Cardiac muscle cell (in vitro differentiated cells and primary cell): ENCODE measurements at regions not wholly inside any gene's neighbourhood (a gene's known extent, or its start where the extent isn't known, plus 50 kb on each side); places are given as distances from the start of the nearest gene placed in this dataset.
A peak's percentile ranks its signal among the peaks of the same experiment; 100 is the strongest.

ENCODE experiments used
- DNase-seq, 2 donors: peaks; one replicate each; pipeline versions ENCODE4 v3.0.0 to v3.0.0-alpha.2; 2010 to 2017; ENCODE audit warnings: low read depth in 1 of 2, low spot score in 1 of 2
- H3K27ac ChIP-seq: fragments of 200-600 bp; sonication (generic); 2 replicates; pipeline ENCODE4 v1.5.1; 2016
- H3K27me3 ChIP-seq: fragments of 200-600 bp; sonication (generic); 2 replicates; pipeline ENCODE4 v1.6.0; 2016; ENCODE audit warnings: control low read depth
- H3K36me3 ChIP-seq: fragments of 200-600 bp; sonication (generic); 2 replicates; pipeline ENCODE4 v1.5.1; 2016; ENCODE audit warnings: control low read depth
- H3K4me1 ChIP-seq: fragments of 200-600 bp; sonication (generic); 2 replicates; pipeline ENCODE4 v1.8.1; 2017; ENCODE audit warnings: low read depth, mild to moderate bottlenecking, mixed run types
- H3K4me3 ChIP-seq: fragments of 200-600 bp; sonication (generic); 2 replicates; pipeline ENCODE4 v1.5.1; 2016; ENCODE audit warnings: mild to moderate bottlenecking
- H3K9me3 ChIP-seq: fragments of 200-600 bp; sonication (generic); 2 replicates; pipeline ENCODE4 v1.5.1; 2017; ENCODE audit warnings: low read depth, mild to moderate bottlenecking, control low read depth
- CTCF ChIP-seq: IDR thresholded peaks from 2 replicates; pipeline ENCODE4 v1.5.1; 2012; ENCODE audit warnings: low read depth, mild to moderate bottlenecking, low read length

- Histone ChIP-seq H3K4me3 (no peak overlapping the region), H3K36me3 (no peaks in the 10 kb centered on the region), H3K27me3 (no peaks in the 10 kb centered on the region), H3K4me1 (no peaks in the 10 kb centered on the region), H3K27ac (no peak overlapping the region), H3K9me3 (no peaks in the 10 kb centered on the region)
- TF ChIP-seq CTCF, result no peak
- peak in 1 of 2 donors; percentile 1 for DNase-seq
Measured at GRCh38 chr11:127675581-127675980, 675.0 kb upstream of the KIRREL3 start.

GRCh38 chr11:127674754-127675153 is 674.2 kb upstream of the KIRREL3 start:
- Histone ChIP-seq H3K27ac (no peak overlapping the region), H3K4me1 (no peaks in the 10 kb centered on the region), H3K9me3 (no peaks in the 10 kb centered on the region), H3K27me3 (no peaks in the 10 kb centered on the region), H3K4me3 (no peak overlapping the region), H3K36me3 (no peaks in the 10 kb centered on the region)
- no peak for TF ChIP-seq CTCF
- no peak for DNase-seq

GRCh38 chr11:127670374-127671119 is 670.0 kb upstream of the KIRREL3 start:
- TF ChIP-seq CTCF, result no peak
- DNase-seq, result no peak
- no peaks in the 10 kb centered on the region for H3K4me1 ChIP-seq
- no peak overlapping the region for H3K4me3 ChIP-seq
- no peaks in the 10 kb centered on the region for H3K27me3 ChIP-seq
- H3K36me3 ChIP-seq, result no peaks in the 10 kb centered on the region
- H3K9me3 ChIP-seq, result no peaks in the 10 kb centered on the region
- no peak overlapping the region for H3K27ac ChIP-seq

- Histone ChIP-seq H3K4me1 (no peaks in the 10 kb centered on the region), H3K9me3 (no peaks in the 10 kb centered on the region), H3K27me3 (no peaks in the 10 kb centered on the region), H3K36me3 (no peaks in the 10 kb centered on the region), H3K4me3 (no peak overlapping the region), H3K27ac (no peak overlapping the region)
- TF ChIP-seq CTCF, result no peak
- no peak for DNase-seq
Measured at GRCh38 chr11:127656116-127656836, 655.7 kb upstream of the KIRREL3 start.

GRCh38 chr11:127653076-127653475 is 652.5 kb upstream of the KIRREL3 start:
- no peaks in the 10 kb centered on the region for H3K9me3 ChIP-seq
- no peak overlapping the region for H3K4me3 ChIP-seq
- no peak for DNase-seq
- H3K4me1 ChIP-seq, result no peaks in the 10 kb centered on the region
- TF ChIP-seq CTCF, result no peak
- H3K27ac ChIP-seq, result no peak overlapping the region
- no peaks in the 10 kb centered on the region for H3K36me3 ChIP-seq
- H3K27me3 ChIP-seq, result no peaks in the 10 kb centered on the region
